ENCODE measurements at regions not wholly inside any gene's neighbourhood (a gene's known extent, or its start where the extent isn't known, plus 50 kb on each side); places are given as distances from the start of the nearest gene placed in this dataset.
"Not testable (repeated sequence)": the region's sequence is repeated elsewhere in the genome, so short reads cannot be mapped to it uniquely, and the experiment has no call there.

- Histone ChIP-seq H4K8ac (ENCODE audit: low read depth, low read length) (no peak overlapping the region), H3K27me3 (ENCODE audit: control insufficient read depth in 3 of 3, insufficient read depth in 3 of 3, low read depth in 1 of 3, low read length in 3 of 3) (no peaks in the 10 kb centered on the region), H2BK12ac (ENCODE audit: low read length) (no peak overlapping the region), H3K23ac (ENCODE audit: low read depth, low read length, poor library complexity) (no peak overlapping the region), H3K36me3 (replicated peaks in 1 of 2; ENCODE audit: control insufficient read depth in 2 of 2, insufficient read depth in 2 of 2, low read length in 2 of 2) (no peaks in the 10 kb centered on the region), H3K4me3 (ENCODE audit: low read length in 2 of 2) (no peak overlapping the region), H2AFZ (ENCODE audit: low read length) (no peak overlapping the region), H3K27ac (replicated peaks; ENCODE audit: low read length) (no peak overlapping the region), H2AK5ac (ENCODE audit: low read depth, low read length) (no peak overlapping the region), H2BK5ac (ENCODE audit: low read length) (no peak overlapping the region), H3K9ac (ENCODE audit: low read depth, low read length, poor library complexity) (no peak overlapping the region), H3K4me2 (ENCODE audit: insufficient read depth, low read length, poor library complexity, severe bottlenecking) (no peak overlapping the region), H2BK15ac (ENCODE audit: low read length) (no peak overlapping the region), H3K9me3 (replicated peaks in 1 of 2; ENCODE audit: control insufficient read depth in 2 of 2, insufficient read depth in 1 of 2, low read depth in 1 of 2, low read length in 2 of 2) (no peaks in the 10 kb centered on the region), H3K79me1 (ENCODE audit: low read depth, low read length) (no peaks in the 10 kb centered on the region), H3K4ac (ENCODE audit: low read length) (no peak overlapping the region), H2BK120ac (ENCODE audit: low read depth, low read length) (no peak overlapping the region), H3K18ac (ENCODE audit: low read length) (no peak overlapping the region), H3K4me1 (ENCODE audit: control insufficient read depth in 2 of 2, insufficient read depth in 1 of 2, low read depth in 1 of 2, low read length in 2 of 2) (peaks cover 0 to 14% of the 10 kb centered on the region in 2 donors), H4K91ac (ENCODE audit: low read depth, low read length, poor library complexity) (no peak overlapping the region), H3K14ac (ENCODE audit: low read length) (no peak overlapping the region)
- no CpG with 5 or more reads among the region's 7 CpGs for WGBS, 2 donors (ENCODE audit: extremely low coverage in 2 of 2, insufficient read length in 2 of 2, insufficient replicate concordance in 1 of 2)
- no peak for DNase-seq (ENCODE audit: low spot score)
Observed at GRCh38 chr6:15021074-15021473, 224.8 kb upstream of the JARID2 start.

GRCh38 chr6:15023018-15023417 is 222.9 kb upstream of the JARID2 start:
- H2BK120ac ChIP-seq (ENCODE audit: low read depth, low read length); DNase-seq (ENCODE audit: low spot score); H3K4me1 ChIP-seq (ENCODE audit: control insufficient read depth in 2 of 2, insufficient read depth in 1 of 2, low read depth in 1 of 2, low read length in 2 of 2); H3K36me3 ChIP-seq (replicated peaks in 1 of 2; ENCODE audit: control insufficient read depth in 2 of 2, insufficient read depth in 2 of 2, low read length in 2 of 2); H2BK15ac ChIP-seq (ENCODE audit: low read length); H3K27ac ChIP-seq (replicated peaks; ENCODE audit: low read length); H4K91ac ChIP-seq (ENCODE audit: low read depth, low read length, poor library complexity); H2AK5ac ChIP-seq (ENCODE audit: low read depth, low read length); H3K18ac ChIP-seq (ENCODE audit: low read length); H2BK12ac ChIP-seq (ENCODE audit: low read length); H3K4ac ChIP-seq (ENCODE audit: low read length); H3K79me1 ChIP-seq (ENCODE audit: low read depth, low read length); H3K9me3 ChIP-seq (replicated peaks in 1 of 2; ENCODE audit: control insufficient read depth in 2 of 2, insufficient read depth in 1 of 2, low read depth in 1 of 2, low read length in 2 of 2); H3K14ac ChIP-seq (ENCODE audit: low read length); H3K23ac ChIP-seq (ENCODE audit: low read depth, low read length, poor library complexity); H3K9ac ChIP-seq (ENCODE audit: low read depth, low read length, poor library complexity); H2AFZ ChIP-seq (ENCODE audit: low read length); H3K4me3 ChIP-seq (ENCODE audit: low read length in 2 of 2); H3K4me2 ChIP-seq (ENCODE audit: insufficient read depth, low read length, poor library complexity, severe bottlenecking); H2BK5ac ChIP-seq (ENCODE audit: low read length); H3K27me3 ChIP-seq (ENCODE audit: control insufficient read depth in 3 of 3, insufficient read depth in 3 of 3, low read depth in 1 of 3, low read length in 3 of 3); H4K8ac ChIP-seq (ENCODE audit: low read depth, low read length): not testable (repeated sequence)
- WGBS, 2 donors (ENCODE audit: extremely low coverage in 2 of 2, insufficient read length in 2 of 2, insufficient replicate concordance in 1 of 2): no CpG with 5 or more reads among the region's 14 CpGs

DNA sequence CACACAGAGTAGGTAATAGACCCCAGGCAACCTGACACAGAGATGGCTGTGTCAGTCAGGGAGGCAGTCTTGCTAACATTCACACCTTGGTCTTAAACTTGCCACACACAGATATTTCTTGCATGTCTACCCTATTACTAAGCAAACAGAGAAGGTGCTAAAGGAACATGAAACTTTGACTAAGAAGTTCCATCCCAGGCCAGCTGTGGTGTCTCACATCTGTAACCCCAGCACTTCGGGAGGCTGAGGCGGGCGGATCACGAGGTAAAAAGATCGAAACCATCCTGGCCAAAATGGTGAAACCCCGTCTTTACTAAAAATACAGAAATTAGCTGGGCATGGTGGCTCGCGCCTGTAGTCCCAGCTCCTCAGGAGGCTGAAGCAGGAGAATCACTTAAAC is 222.4 kb upstream of the JARID2 start:
- no peak overlapping the region for H3K23ac ChIP-seq (ENCODE audit: low read depth, low read length, poor library complexity)
- H3K4me3 ChIP-seq (ENCODE audit: low read length in 2 of 2): no peak overlapping the region
- H2BK5ac ChIP-seq (ENCODE audit: low read length): no peak overlapping the region
- no peak overlapping the region for H4K91ac ChIP-seq (ENCODE audit: low read depth, low read length, poor library complexity)
- no peaks in the 10 kb centered on the region for H3K27me3 ChIP-seq (ENCODE audit: control insufficient read depth in 3 of 3, insufficient read depth in 3 of 3, low read depth in 1 of 3, low read length in 3 of 3)
- no peak overlapping the region for H3K18ac ChIP-seq (ENCODE audit: low read length)
- H2AK5ac ChIP-seq (ENCODE audit: low read depth, low read length): no peak overlapping the region
- DNase-seq (ENCODE audit: low spot score): no peak
- H3K9ac ChIP-seq (ENCODE audit: low read depth, low read length, poor library complexity): no peak overlapping the region
- no peak overlapping the region for H2BK12ac ChIP-seq (ENCODE audit: low read length)
- H3K4ac ChIP-seq (ENCODE audit: low read length): no peak overlapping the region
- no peak overlapping the region for H3K27ac ChIP-seq (replicated peaks; ENCODE audit: low read length)
- no peak overlapping the region for H4K8ac ChIP-seq (ENCODE audit: low read depth, low read length)
- H3K36me3 ChIP-seq (replicated peaks in 1 of 2; ENCODE audit: control insufficient read depth in 2 of 2, insufficient read depth in 2 of 2, low read length in 2 of 2): no peaks in the 10 kb centered on the region
- no CpG with 5 or more reads among the region's 8 CpGs for WGBS, 2 donors (ENCODE audit: extremely low coverage in 2 of 2, insufficient read length in 2 of 2, insufficient replicate concordance in 1 of 2)
- H3K14ac ChIP-seq (ENCODE audit: low read length): no peak overlapping the region
- H2BK120ac ChIP-seq (ENCODE audit: low read depth, low read length): no peak overlapping the region
- H3K79me1 ChIP-seq (ENCODE audit: low read depth, low read length): no peaks in the 10 kb centered on the region
- H3K4me2 ChIP-seq (ENCODE audit: insufficient read depth, low read length, poor library complexity, severe bottlenecking): no peak overlapping the region
- H3K4me1 ChIP-seq (ENCODE audit: control insufficient read depth in 2 of 2, insufficient read depth in 1 of 2, low read depth in 1 of 2, low read length in 2 of 2): peaks cover 0 to 9% of the 10 kb centered on the region in 2 donors
- no peak overlapping the region for H2BK15ac ChIP-seq (ENCODE audit: low read length)
- H3K9me3 ChIP-seq (replicated peaks in 1 of 2; ENCODE audit: control insufficient read depth in 2 of 2, insufficient read depth in 1 of 2, low read depth in 1 of 2, low read length in 2 of 2): no peaks in the 10 kb centered on the region
- no peak overlapping the region for H2AFZ ChIP-seq (ENCODE audit: low read length)

GRCh38 chr6:15025446-15025845 is 220.4 kb upstream of the JARID2 start:
- Histone ChIP-seq H2BK15ac (ENCODE audit: low read length) (no peak overlapping the region), H4K8ac (ENCODE audit: low read depth, low read length) (no peak overlapping the region), H3K9ac (ENCODE audit: low read depth, low read length, poor library complexity) (no peak overlapping the region), H3K4me3 (ENCODE audit: low read length in 2 of 2) (no peak overlapping the region), H4K91ac (ENCODE audit: low read depth, low read length, poor library complexity) (no peak overlapping the region), H3K14ac (ENCODE audit: low read length) (no peak overlapping the region), H3K79me1 (ENCODE audit: low read depth, low read length) (no peaks in the 10 kb centered on the region), H3K36me3 (replicated peaks in 1 of 2; ENCODE audit: control insufficient read depth in 2 of 2, insufficient read depth in 2 of 2, low read length in 2 of 2) (no peaks in the 10 kb centered on the region), H2AFZ (ENCODE audit: low read length) (no peak overlapping the region), H2AK5ac (ENCODE audit: low read depth, low read length) (no peak overlapping the region), H3K9me3 (replicated peaks in 1 of 2; ENCODE audit: control insufficient read depth in 2 of 2, insufficient read depth in 1 of 2, low read depth in 1 of 2, low read length in 2 of 2) (no peaks in the 10 kb centered on the region), H3K4me2 (ENCODE audit: insufficient read depth, low read length, poor library complexity, severe bottlenecking) (no peak overlapping the region), H3K23ac (ENCODE audit: low read depth, low read length, poor library complexity) (no peak overlapping the region), H3K4me1 (ENCODE audit: control insufficient read depth in 2 of 2, insufficient read depth in 1 of 2, low read depth in 1 of 2, low read length in 2 of 2) (peaks cover 0 to 6% of the 10 kb centered on the region in 2 donors), H3K27ac (replicated peaks; ENCODE audit: low read length) (no peak overlapping the region), H2BK120ac (ENCODE audit: low read depth, low read length) (no peak overlapping the region), H2BK5ac (ENCODE audit: low read length) (no peak overlapping the region), H2BK12ac (ENCODE audit: low read length) (no peak overlapping the region), H3K18ac (ENCODE audit: low read length) (no peak overlapping the region), H3K27me3 (ENCODE audit: control insufficient read depth in 3 of 3, insufficient read depth in 3 of 3, low read depth in 1 of 3, low read length in 3 of 3) (no peaks in the 10 kb centered on the region), H3K4ac (ENCODE audit: low read length) (no peak overlapping the region)
- no CpG with 5 or more reads among the region's 3 CpGs for WGBS, 2 donors (ENCODE audit: extremely low coverage in 2 of 2, insufficient read length in 2 of 2, insufficient replicate concordance in 1 of 2)
- DNase-seq (ENCODE audit: low spot score): no peak
